HG03575 (cell line): ENCODE measurements at regions not wholly inside any gene's neighbourhood (a gene's known extent, or its start where the extent isn't known, plus 50 kb on each side); places are given as distances from the start of the nearest gene placed in this dataset.

ENCODE experiments used
- ATAC-seq: cut with Tn5 transposase; IDR thresholded peaks from one replicate; pipeline ENCODE4 v1.9.1; 2021; ENCODE audit not compliant: unreplicated experiment, insufficient number of reproducible peaks, low FRiP score; ENCODE audit errors: extremely low read depth

DNA sequence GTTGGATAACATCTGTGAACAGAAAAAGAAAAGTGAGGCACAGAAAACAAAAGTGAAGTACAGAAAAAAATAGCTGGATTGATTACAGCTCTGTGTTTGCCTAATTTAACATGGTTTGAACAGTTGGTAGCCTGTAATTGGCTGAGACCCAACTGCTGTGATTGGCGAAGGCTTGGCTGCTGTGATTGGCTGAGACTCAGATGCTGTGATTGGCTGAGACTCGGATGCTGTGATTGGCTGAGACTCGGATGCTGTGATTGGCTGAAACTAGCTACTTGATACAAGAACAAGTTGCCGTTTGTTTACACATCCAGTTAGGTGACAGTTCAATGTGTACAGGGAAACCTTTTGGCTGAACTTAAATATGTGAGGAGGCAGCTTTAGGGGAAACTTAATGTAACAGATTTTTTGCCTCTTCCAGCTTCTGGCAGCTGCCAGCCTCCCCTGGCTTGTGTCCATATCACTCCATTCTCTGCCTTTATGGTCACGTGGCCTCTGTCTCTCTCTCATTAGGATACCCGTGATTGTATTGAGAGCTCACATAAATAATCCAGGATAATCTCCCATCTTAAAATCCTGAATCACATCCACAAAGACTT, 223.4 kb upstream of the FOXA2 start:
- no peak for ATAC-seq

DNA sequence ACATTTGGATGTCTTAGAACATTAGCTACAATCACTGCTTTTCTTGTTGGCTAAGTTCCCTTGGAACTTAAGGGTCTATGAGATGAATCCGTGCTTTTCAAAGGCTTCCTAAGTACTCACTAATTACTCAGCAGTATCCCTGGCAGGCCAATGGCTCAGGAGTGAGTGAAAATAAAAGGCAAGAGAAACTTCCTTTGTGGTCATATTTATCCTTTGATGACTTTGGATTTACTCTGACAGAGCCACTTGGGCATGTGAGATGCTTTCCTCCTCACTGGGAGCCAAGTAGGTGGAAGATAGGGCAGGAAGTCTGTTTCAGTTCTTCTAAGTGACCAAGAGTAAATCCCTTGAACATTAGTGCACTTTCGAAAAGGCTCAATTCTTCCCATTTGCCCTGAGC, 224.3 kb upstream of the FOXA2 start:
- ATAC-seq: no peak

DNA sequence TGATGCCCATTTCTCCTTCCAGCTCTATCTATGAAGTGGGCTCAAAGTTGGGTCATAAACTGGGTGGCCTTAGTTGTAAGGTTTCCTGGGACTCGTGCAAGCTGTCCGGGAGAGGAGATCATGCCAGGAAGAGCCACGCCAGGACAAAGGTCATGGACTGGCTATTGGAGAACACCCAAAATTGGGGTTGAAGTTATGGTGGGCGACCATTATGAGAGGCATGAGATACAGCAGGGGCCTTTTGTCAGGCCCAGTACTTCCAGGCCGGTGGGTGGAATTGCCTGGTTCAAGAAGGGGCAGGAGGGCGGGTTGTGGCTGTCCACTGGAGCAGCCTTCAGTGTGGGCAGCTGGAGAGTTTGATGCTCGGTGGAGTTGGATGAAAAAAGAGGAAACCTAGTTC, 225.1 kb upstream of the SSTR4 start:
- no peak for ATAC-seq

DNA sequence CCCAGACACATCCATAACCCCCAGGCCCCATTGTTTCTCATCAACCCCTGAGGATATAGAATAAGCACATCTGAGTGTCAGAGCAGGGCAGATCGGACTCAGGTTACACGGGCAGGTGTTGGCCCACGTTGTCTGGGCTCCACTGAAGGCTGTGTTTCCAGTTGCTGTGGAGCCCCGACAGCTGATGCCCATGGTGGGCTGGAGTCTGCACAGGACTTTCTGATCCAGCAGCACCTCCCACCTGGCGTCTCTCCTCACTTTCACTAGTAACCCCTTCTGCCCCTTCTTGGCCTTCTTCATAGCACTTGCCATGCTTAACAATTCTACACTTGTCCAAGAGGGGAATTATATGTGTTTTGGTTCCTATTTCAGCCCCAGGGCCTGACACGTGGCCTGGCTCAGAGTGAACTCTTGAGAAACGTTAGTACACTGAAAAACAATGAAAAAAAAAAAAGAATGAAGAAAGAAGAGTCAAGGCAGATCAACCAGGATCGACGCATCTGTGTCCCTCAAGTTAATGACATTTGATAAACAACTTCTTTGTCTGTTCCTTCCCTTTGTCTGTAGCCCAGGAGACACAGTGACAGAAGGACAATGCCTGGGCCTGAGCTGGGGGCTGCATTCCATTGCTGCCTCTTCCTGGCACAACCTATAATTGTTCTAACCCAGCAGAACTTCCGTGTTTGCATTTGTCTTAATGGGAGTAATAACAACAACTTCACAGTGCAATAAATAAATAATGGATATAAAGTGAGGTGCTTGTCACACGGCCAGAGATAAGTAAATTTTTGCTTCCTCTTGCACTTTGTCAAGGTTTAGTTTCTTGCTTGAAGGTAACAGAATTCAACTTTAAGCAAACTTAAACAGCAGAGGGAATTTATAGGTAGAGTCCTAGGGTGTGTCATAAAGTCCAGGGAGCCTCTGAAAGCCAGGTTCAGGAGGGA, 224.2 kb upstream of the SSTR4 start:
- ATAC-seq: no peak

DNA sequence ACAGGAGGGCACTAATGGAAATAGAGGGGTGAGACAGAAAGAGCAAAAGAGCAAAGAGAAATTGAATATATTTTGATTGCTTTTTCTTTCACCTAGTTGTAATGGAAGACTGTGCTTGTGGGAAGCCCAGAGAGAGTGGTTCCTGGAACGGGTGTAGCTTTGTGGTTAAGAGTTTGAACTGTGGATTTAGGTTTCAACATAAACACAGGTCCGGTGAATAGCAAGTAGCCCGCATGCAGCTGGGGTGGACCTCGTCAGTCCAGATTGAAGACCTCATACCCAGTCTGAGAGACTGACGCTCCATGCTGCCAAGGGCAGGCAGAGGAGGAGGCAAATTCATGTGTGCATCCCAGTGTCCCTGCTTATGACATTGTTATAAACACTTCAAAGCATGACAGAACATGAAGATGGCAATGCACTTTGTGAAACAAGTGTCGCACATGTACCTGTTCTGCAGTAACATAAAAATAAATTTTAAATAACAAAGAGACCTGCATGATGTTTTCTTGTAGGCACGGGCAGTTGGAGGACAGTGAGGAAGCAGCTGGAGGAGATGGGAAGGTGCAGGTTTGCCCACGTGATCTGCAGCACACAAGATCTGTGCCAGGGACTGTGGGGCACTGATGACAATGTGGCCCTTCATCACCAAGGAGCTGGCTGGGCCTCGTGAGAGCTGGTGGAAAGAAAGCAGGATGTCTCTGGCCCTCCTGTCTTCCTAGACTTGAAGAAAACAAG, 220.5 kb upstream of the SSTR4 start:
- ATAC-seq: no peak

DNA sequence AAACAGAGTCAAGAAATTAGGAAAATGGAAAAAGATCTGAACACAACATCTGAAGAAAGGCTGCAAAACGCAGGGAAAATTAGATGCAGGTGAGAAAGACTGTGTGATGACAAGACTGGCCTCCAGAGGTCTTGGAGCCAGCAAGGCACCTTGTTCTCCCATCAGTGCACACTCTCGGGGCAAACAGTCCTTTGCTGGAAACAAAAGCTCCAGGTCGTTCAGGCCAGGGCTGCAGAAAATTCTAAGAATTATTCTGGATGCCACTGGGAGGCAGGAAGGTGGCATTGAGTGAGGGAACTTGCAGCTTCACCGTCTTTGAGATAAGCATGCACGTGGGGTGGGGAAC, 219.9 kb upstream of the SSTR4 start:
- ATAC-seq: no peak

DNA sequence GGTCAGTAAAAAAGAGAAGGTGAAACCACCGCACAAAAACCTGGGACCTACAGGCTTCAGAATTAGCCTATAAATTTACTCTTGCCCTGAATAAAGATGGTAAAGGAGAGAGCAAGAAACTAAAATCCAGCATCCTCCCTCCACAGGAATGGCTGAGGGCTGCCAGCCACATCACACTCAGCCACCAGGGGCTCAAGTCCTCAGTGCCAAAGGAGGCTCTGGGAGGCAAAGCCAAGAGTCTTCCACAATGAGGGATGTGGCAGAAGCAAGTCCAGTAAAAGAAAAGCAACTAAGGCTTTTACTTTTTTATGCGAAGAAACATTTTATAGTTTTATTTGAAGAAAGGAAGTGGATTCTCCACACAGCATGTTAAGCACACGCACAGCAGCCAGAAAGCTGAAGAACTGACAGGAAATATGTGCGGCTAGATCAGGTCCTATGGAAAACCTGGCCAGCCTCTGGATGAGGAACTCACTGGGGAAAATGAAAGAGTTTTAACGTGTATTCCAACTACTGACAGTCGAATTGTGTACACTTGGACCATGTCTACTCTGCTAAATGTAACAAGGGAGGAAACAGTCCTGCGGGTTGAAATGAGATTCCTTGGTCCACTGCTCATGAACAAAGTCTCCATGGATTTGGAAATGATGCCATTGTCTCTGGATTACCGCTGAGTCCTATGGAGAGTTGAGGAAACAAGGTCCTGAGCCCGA, 219.4 kb upstream of the SSTR4 start:
- ATAC-seq: no peak

DNA sequence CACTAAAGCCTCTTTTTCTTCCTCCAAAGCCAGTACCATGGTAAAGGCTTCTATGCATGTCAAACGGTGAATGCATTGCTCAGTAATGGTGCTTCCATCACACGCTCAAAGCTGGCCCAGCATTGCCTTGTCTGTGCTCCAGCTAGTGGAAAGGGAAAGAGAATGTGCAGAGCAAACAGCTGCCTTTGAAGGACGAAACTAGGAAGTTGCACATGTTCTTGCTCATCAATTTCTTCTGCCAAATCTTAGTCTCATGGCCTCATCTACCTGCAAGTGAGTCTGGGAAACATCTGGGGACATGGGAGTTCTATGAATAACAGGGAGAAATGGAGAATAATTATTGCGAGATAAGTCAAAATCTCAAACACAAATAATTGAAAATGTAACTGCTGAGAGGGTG, 216.5 kb upstream of the SSTR4 start:
- no peak for ATAC-seq

DNA sequence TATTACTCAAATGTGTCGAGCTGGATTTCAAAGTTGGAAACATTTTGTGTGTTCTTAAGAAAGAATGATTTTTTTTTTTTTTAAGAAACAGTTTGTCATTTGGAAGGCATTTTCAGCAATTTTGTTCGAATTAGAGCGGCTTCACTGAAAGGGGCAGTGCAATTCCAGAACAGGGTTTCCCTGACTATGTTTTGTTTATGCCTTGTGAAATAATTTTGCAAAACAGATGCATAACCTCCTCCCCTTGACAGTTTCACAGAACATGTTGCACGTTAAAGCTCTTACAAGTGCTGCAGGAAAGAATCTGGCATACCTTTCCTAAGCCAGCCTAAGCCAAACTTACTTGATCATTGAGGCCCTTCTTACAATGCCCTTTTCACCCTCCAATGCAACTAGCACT, 216.0 kb upstream of the SSTR4 start:
- no peak for ATAC-seq

DNA sequence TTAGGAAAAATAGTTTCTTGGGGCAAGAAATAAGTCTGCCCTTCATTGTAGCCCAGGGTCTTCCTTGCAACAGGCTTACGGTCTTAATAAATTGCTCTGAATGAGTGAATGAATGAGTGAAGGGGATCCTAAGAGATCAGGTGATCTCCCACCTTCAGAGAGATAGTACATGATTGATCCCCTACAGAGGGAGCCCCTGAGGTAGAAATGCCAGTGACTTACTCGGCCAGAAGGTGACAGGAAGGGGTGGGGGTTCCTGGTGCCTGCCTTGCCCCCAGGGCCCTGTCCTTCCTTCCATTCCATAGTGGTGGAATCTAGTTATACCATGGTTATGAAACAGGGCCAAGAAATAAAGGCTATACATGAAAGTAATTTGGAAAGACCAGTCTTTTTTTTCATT, 215.3 kb upstream of the SSTR4 start:
- no peak for ATAC-seq

DNA sequence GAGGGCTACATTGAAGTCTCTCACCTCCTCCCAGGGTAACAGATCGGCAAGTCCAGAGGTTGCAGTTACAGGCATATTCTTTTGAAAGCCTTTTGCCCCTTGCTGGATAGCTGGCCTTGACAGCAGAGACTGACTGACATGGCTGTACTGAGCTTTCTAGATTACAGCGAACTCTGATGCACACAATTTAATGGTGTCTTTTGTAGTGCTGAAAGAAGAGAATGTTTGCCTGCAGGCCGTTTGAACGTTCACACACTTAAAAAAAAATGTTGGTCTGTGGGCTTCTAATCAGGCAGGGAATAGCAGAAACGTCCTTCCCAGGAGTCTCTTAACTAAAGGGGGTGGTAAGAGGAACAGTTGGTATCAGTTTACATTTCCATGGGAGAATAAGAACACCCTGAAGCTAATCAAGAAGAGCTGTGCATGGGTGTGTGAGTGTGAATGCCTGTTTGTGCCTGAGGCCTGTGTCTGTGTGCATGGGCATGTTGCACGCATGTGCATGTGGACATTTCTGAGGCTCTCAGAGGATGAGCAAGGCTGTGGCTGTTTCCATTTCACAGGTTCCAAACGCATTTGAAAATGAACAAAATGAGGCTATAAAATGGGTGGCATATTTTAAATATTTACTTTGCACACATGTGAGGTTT, 213.9 kb upstream of the SSTR4 start:
- no peak for ATAC-seq

DNA sequence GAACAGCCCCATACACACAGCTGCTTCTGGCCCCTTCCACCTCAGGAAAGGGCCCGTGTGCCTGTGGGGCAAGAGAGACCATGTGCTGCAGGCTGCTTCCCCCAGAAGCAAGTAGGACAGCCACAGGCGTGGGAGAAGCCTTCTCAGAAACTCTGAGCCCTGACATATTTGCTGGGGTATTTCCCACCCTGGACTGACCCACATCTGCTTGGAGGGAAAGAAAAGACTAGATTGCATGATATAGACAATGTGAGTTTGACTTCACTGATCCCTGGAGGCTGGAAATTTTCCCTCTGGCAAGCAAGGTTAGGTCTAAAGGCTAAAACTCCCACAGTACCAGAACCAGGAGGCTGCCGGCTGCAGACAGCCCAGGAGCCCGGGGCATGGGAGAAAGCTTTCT, 213.3 kb upstream of the SSTR4 start:
- no peak for ATAC-seq

DNA sequence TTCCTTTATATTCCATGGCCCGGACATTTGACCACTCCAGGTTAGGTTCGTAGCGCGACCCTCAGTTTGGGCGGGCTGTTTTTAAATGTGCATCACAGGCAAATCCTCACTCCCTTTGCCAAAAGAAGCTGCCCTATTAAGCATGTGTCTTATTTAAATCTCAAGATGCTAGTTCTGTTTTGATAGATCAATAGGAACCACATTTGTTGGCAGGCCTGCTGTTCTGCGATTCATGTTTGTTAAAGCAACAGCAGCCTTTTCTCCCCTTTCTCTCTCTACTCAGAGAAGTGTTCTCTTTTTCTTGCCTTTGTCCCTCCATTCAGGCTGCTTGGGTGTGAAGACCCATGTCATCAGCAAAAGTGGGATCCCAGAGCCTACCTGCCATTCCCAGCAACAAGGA, 212.0 kb upstream of the SSTR4 start:
- ATAC-seq: no peak

DNA sequence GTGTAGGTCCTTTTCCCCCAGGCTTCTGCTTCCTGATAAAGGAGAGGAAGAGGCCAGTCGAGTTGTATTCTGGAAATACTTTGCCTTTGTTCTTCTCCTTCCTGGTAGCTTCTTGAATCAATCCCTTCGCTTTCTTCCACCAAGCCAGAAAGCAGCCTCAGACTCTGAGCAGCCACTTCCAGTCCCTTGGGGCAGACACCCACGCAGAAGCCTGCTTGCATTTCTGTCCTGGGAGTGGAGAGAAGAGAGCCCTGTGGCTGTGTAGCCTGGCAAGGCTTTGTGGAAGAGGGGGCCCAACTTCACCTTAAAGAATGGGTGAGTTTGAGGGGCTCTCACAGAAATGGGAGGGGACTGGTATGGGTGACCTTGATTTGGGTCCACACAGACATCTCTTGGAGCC, 211.0 kb upstream of the SSTR4 start:
- ATAC-seq: no peak

DNA sequence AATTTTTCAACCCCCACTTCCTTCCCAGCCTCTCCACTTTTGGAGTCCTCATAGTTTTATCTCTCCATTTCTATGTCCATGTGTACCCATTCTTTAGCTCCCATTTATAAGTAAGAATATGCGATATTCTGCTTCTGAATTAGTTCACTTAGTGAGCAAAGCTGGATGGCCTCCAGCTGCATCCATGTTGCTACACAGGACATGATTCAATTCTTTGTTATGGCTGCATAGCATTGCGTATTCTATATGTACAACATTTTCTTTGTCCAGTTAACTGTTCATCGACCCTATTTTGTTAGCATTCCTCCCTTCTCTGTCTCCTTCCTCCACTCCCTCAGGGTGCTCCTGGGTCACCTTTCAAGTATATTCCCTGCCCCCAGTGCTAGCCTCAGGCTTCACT, 210.0 kb upstream of the SSTR4 start:
- no peak for ATAC-seq

DNA sequence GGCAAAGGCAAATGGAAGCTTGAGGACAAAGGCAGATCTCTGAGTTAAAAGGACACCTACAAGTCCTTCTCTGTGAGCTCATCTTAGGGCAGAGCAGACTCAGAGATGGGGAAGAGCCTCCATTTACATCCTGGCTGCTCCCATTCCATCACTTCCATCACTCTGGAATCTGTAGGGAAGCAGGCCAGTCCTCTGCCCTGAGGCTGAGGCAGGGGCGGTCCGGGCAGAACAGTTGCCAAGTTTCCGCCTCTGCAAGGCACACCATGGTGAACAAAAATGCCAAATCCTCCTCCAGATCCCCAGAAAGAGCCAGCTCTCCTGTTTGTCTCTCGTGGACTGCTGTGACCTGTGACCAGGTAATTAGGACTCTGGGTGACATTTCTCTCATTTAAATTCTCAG, 209.6 kb upstream of the SSTR4 start:
- no peak for ATAC-seq

DNA sequence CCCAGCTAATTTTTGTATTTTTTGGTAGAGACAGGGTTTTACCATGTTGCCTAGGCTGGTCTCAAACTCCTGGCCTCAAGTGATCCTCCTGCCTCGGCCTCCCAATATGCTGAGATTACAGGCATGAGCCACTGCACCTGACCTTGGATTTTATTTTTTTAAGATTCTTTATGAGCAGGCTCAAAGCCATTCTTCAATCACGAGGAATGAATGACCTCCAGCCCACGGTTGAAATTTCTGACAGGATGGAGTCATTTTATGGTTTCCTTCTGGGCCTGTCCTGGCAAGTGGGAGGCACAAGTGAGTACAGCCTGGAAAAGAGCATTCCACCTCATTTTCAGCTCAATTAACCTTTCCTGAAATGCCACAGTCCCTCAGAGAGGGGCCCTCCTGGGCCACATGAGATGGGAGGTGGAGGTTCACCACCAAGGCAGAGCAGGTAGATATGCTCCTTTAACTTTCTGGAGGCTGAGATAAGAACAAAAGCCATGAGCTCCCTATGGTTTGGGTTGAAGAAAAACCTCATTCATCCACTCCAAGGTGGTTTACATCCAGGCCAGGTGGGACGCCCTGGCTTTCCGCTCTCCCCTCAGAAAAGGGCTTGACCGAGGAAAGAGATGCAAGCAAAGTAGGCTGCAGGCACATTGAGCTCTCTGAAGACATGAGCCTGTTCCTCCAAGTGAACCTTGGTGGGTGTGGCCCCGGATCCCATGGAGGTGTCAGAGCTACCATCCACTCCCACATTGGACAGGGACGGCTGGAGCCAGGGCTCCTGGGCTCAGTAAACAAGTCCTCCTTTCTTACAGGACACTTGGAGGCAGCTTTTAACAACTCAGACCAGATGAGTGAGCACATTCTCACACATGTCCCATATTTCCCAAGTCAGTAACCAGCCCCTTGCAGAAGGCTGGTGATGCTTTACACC, 208.5 kb upstream of the SSTR4 start:
- ATAC-seq: no peak

DNA sequence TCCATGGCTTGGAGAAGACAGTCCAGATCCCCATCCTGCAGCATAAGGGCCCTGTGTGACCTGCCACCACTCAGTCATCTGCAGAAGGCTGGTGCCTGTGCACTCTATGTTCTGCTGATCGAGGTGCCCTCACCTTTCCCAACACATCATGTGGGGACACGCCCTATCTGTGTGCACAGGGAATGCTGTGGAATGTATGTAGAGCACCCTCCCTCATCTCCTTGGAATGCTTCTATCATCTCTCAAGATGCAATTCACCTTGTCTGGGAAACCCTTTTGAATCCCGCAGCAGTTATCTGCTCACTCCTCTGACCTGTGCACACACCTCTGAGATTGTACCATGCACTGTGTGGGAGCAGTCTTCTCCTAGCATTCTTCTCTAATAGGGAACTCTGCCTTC, 207.2 kb upstream of the SSTR4 start:
- no peak for ATAC-seq
